NCI-H1694 (cell line): ENCODE measurements at regions not wholly inside any gene's neighbourhood (a gene's known extent, or its start where the extent isn't known, plus 50 kb on each side); places are given as distances from the start of the nearest gene placed in this dataset.

Source experiments
- DNase-seq: peaks from one replicate; lab custom pipeline; 2025; lab: John Stamatoyannopoulos, UW

- peak; percentile 89 for DNase-seq
Measured at GRCh38 chr21:35257413-35257812, 208.3 kb upstream of the RUNX1 start.

- peak; percentile 56 for DNase-seq
Measured at GRCh38 chr21:35256468-35256988, 207.4 kb upstream of the RUNX1 start.

DNA sequence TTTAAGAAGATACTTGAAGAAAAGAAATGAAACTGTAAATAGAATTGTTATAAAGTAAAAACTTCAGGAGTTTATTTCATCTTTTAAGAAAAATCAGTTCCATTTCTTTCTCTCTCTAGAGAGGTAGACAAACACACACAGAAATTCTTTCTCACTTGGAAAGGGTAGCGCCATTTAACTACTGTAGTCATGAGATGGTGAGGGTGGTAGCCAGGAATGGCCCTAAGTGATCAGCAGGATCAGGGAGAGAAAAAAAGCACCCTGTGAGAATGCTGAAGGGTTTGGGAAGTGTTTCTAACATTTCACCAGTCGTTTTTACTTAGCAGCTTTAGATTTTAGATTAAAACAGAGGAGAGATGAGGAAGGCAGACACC is 205.7 kb upstream of the RUNX1 start:
- DNase-seq = no peak

GRCh38 chr21:35254006-35254764 is 205.1 kb upstream of the RUNX1 start:
- DNase-seq = no peak

GRCh38 chr21:35252831-35253230 is 203.7 kb upstream of the RUNX1 start:
- DNase-seq = no peak

DNA sequence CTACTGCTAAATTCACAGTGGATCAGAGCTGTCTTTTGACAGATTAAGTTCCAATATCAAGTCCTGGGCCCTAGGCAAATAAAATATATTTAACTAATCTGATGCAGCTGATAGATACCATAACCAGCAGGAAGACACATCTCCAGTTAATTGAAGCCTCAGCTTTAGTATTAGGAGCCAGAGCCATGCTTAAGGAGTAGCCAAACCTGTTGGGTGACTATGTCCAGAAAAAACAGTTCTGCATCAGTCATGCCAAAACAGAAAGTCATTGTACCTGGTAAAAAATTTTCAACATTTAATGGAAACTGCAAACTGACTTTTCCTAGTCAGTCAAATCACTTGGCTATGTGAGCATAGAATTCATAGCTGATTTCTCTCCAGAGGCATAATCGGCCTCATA is 200.5 kb upstream of the RUNX1 start:
- no peak for DNase-seq

DNA sequence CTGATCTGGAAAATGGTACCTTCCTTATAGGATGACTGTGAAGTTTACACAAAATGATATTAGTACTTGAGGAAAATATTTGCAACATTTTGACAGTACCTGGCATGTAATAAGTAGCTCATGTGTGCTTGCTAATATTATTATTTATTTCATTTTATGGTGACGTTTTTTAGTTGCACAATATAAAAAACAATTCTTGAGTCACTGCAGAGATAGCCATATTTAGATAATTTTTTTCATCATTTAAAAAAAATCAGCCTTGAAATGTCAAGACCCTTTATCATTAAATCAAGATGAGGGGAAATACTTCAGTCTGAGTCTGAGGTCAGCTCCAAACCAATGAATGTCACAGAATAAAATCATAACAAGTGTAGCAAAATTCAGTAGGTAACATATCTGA is 196.8 kb upstream of the RUNX1 start:
- no peak for DNase-seq

DNA sequence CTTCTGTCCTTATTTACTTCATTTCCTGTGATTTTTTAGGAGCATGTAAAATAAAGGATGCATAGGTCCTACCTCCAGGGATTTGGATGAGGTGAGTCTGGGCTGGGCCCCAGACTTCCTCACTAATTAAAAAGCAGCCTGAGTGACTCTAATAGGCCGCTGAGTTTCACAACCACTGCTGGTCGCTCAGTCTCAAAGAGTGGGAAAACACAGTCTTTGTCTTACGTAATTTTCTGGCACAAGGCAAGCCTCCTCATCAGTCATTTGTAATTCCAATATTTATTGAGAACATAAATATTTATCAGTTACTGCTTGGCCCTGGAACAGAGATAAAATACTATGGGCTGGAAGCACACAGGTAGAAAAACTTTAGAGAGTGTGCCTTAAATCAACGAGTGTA is 195.4 kb upstream of the RUNX1 start:
- DNase-seq = no peak

DNA sequence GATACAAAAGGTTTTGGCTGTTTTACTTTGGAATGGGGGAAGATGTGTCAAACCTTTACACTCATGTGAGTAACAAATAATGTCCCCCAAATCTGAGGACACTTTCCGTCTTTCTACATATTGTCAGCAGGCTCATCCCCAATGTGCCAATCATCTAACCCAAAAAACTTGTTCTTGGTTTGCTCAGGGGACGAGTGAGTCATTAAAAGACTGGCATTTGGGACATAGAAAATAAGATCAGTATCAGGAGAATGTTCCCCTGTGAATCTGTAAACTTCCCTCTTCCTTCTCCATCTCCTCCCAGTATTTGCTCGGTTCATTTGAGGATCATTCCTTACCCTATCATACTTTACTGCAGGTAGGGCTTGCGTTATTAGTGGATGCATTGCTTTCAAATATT is 194.1 kb upstream of the RUNX1 start:
- no peak for DNase-seq

DNA sequence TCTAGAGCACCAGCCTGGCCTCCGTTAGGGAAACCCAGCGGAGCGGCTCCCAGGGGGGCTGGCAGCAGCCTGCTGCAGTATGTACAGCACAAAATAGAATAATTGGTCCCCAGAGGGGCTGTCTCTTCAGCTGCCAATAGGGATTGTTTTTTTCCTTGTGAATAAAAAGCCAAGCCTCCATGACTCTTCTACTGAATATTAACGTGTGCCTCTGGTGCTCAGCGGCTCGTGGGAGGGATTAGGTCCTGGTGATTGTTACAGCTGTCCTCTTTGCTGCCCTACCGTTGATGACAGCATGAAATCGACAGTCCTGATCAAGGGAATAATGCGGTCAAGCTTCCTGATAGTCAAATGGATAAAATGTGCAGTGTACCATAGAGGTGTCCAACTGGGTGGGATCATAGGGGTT is 190.7 kb upstream of the RUNX1 start:
- peak; percentile 99 for DNase-seq

DNA sequence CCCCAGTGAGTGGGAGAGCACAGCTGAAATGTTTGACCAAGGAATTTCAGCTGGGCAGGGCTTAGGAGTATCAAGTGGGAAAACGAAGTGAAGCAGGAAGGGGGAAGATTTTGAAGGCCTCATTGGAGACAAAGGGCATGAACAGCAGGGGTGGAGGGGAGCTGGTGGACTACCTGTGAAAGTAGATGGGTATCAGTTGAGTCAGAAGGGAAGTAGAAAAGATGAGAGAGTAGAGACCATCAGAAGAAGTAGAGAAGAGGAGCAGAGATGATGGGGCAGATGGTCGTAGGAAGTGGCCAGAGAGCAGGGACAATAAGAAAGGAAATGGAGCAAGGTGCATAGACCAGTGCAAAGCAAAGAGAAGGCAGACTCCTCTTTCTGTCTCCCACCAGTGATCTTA is 189.0 kb upstream of the RUNX1 start:
- DNase-seq = no peak

GRCh38 chr21:35237287-35237686 is 188.2 kb upstream of the RUNX1 start:
- DNase-seq = no peak

DNA sequence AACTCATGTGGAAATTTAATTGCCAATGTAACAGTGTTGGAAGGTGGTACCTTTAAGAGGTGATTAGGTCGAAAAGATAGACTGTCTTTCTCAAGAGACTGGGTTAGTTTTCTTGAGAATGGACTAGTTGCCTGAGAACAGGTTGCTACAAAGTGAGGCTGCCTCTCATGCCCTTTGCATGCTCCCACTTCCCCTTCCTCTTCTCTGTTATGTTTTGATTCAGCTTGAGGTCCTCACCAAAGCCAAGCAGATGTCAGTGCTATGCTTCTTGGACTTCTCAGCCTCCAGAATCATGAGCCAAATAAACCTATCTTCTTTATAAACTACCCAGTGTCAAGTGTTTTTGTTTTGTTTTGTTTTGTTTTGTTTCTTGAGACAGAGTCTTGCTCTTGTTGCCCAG is 187.0 kb upstream of the RUNX1 start:
- no peak for DNase-seq

GRCh38 chr21:35234725-35235124 is 185.6 kb upstream of the RUNX1 start:
- DNase-seq = no peak

DNA sequence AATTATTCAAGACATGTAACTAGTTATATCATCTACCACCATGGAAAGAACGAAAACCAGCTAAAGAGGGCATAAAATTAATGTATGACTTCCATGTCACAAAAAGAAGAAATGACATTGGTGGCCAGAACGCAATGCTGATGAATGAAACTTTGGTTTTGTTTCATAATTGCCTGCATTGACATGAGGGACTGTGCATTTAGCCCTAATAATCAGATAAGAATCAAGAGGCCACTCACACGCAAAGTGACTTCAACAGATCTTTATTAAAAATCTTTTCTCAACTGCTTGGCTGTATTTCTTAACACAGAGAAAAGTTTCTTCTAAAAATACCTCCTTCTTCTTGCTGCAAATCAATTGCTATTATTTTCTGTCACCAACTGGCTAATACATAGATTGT is 184.7 kb upstream of the RUNX1 start:
- no peak for DNase-seq

DNA sequence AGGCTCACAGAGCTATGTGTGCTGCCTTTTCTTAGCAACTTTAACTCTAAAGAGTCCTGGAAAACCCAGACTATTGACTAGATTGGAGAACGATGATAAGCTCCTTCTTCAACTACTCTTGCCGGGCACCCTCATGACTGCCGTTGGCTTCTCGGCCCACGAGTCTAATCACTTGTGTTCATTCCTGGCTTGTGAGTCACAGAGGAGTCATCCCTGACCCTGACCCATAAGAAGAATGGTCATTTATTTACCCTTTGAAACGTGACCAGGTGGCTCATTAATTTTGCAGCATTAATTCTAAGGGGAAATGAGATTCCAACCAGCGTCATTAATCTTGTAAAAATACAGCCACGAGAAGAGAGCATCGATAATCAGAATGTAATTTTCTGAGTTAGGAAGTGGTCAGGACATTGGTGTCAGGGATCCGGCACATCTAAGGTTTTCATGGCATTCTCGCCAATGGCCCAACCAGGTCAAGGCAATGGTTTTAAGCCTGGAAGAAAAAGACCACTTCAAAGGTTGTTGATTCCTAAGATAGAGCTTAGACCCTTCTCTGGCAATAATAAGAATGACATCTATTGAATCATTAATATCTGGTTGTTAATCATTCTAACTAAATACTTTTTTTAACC is 183.6 kb upstream of the RUNX1 start:
- no peak for DNase-seq

- DNase-seq = no peak
Measured at GRCh38 chr21:35231090-35231489, 182.0 kb upstream of the RUNX1 start.

DNA sequence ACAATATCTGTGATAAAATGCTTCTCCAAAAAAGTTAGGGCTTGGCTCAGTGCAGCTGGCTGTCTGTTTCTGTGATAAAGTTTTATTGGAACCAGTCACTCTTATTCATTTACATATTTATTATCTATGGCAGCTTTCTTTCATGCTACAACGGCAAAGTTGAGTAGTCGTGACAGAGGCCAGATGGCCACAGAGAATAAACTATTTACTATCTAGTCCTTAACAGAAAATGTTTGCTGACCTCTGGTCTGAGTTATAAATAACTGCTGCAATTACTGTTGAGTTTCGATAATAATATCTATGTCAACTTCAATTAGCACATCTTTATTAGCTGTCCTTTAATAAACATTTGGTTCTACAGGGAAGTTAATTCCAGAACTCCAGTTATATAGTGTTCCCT is 180.2 kb upstream of the RUNX1 start:
- no peak for DNase-seq

DNA sequence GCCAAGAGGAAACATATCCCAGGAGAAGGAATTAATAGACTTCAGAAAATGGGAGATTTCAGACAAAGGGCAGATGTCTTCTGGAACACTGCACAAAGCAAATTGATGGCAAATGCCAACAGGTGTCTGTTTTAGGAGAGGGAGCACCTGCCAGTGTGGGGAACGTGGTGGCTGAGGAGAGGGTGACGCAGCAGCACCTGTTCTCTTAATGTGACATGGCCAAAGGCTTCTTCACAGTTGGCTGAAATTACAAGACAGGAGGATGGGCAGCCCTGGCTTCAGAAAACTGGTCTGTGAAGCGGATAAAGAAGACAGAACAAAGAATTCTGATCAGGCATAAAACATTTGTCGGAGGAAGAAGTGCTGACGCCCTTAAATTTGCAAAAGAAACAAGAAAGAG is 178.7 kb upstream of the RUNX1 start:
- DNase-seq = no peak

GRCh38 chr21:35226968-35227744 is 178.1 kb upstream of the RUNX1 start:
- DNase-seq = no peak

DNA sequence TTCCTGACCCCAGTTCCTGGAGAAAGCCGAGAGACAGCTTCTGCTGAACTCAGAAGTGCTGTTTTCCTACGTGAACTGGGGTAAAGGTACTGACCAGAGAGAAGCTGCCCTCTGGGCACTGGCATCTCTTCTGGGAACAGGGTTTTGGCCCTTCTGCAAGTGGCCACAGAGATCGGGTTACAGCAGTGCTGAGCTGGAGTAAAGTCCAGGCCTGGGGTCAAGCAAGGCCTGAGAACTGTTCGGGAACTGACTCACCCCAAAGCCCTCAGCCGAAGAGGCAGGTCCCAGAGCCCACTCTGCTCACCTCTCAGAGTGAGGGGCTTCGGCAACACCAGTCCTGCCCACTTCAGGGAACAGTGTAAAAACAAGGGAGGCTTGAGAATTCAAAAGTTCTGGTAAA is 177.2 kb upstream of the RUNX1 start:
- DNase-seq = no peak

DNA sequence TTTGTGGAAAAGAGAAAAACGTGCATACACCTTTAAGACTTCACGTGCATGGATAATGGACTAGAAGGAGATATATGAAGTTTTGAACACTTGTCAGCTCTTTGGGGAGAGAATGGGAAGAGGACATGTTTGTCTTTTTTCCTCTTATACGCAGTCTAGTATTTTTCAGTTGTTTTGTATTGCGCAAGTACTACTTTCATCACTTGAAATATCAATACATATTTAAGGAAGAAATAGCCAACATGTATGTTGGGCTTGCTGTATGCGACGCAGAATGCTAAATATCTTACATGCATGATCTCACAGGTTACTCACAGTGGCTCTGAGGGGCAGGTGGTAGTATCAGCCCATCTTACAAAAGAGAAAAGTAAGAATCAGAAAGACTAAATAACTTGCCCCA is 176.5 kb upstream of the RUNX1 start:
- DNase-seq = no peak
